ENCODE measurements at regions not wholly inside any gene's neighbourhood (a gene's known extent, or its start where the extent isn't known, plus 50 kb on each side); places are given as distances from the start of the nearest gene placed in this dataset.

DNA sequence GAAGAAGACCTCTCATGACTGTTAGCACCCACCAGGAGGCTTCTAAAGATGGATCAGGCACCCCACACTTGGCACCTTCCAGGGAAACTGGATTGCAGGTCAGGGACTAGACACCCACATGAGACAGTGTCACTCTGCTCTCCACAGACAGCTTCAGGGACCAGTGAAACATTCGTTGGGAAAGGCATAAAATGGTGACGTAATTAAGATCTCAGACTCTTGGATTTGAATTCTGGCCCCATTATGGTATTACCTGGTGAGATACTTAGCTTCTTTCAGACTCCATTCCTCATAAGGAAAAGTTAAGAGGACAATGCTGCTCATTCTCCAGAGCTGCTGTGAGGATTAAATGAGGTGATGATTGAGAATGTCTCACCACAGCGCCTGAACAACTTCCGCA is 261.1 kb downstream of the ARRDC4 start:
- Histone ChIP-seq H4K20me1 (ENCODE audit: insufficient read depth, low read length) (no peaks in the 10 kb centered on the region), H3K9ac (ENCODE audit: low read length) (no peak overlapping the region)

DNA sequence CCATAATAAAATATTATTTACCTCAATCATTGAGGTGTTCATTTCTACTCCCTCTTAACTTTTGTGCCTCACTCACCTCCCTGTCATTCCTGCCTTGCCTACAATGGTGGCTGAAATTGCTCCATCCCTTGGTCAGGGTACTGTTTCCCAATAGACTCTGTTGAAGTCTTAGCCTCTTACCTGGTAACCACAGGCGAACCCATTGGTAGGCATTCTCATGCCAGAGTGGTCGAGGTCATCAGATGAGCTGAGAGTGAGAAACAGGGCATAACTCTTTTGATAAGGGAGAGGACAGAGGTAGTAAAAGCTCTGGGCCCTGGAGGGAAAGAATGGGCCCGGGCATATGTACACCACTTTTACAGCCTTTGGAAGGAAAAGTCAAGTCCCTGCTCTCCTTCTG is 265.6 kb downstream of the ARRDC4 start:
- Histone ChIP-seq H3K36me3 (replicated peaks; ENCODE audit: low read depth, low read length) (no peaks in the 10 kb centered on the region), H3K27me3 (ENCODE audit: low read depth, low read length) (no peaks in the 10 kb centered on the region), H3K9me3 (ENCODE audit: insufficient read depth, low read length) (no peaks in the 10 kb centered on the region), H2AFZ (ENCODE audit: low read depth, low read length) (no peak overlapping the region), H3K4me1 (ENCODE audit: low read length) (no peaks in the 10 kb centered on the region), H3K4me2 (ENCODE audit: low read length) (no peak overlapping the region), H4K20me1 (ENCODE audit: insufficient read depth, low read length) (no peaks in the 10 kb centered on the region), H3K4me3 (ENCODE audit: low read length) (no peak overlapping the region), H3K27ac (ENCODE audit: low read length) (no peak overlapping the region), H3K79me2 (ENCODE audit: low read length) (no peaks in the 10 kb centered on the region), H3K9ac (ENCODE audit: low read length) (no peak overlapping the region)
- TF ChIP-seq, protein P1, sequence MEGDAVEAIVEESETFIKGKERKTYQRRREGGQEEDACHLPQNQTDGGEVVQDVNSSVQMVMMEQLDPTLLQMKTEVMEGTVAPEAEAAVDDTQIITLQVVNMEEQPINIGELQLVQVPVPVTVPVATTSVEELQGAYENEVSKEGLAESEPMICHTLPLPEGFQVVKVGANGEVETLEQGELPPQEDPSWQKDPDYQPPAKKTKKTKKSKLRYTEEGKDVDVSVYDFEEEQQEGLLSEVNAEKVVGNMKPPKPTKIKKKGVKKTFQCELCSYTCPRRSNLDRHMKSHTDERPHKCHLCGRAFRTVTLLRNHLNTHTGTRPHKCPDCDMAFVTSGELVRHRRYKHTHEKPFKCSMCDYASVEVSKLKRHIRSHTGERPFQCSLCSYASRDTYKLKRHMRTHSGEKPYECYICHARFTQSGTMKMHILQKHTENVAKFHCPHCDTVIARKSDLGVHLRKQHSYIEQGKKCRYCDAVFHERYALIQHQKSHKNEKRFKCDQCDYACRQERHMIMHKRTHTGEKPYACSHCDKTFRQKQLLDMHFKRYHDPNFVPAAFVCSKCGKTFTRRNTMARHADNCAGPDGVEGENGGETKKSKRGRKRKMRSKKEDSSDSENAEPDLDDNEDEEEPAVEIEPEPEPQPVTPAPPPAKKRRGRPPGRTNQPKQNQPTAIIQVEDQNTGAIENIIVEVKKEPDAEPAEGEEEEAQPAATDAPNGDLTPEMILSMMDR (IDR thresholded peaks at IDR 0.05; ENCODE audit: low read depth, low read length), result no peak
- TF ChIP-seq EZH2phosphoT487 (IDR thresholded peaks at IDR 0.05; ENCODE audit: low read depth), result no peak

More for the DNA sequence above, 261.1 kb downstream of the ARRDC4 start:
- TF ChIP-seq EZH2phosphoT487 (IDR thresholded peaks at IDR 0.05; ENCODE audit: low read depth), result no peak
- TF ChIP-seq, protein P1 (IDR thresholded peaks at IDR 0.05; ENCODE audit: low read depth, low read length), result no peak
- H3K4me1 ChIP-seq (ENCODE audit: low read length), result no peaks in the 10 kb centered on the region
- no peaks in the 10 kb centered on the region for H3K36me3 ChIP-seq (replicated peaks; ENCODE audit: low read depth, low read length)
- H2AFZ ChIP-seq (ENCODE audit: low read depth, low read length), result no peak overlapping the region
- no peaks in the 10 kb centered on the region for H3K79me2 ChIP-seq (ENCODE audit: low read length)
- no peak overlapping the region for H3K4me3 ChIP-seq (ENCODE audit: low read length)
- H3K9me3 ChIP-seq (ENCODE audit: insufficient read depth, low read length), result no peaks in the 10 kb centered on the region
- no peak overlapping the region for H3K4me2 ChIP-seq (ENCODE audit: low read length)
- no peak overlapping the region for H3K27ac ChIP-seq (ENCODE audit: low read length)
- no peaks in the 10 kb centered on the region for H3K27me3 ChIP-seq (ENCODE audit: low read depth, low read length)

DNA sequence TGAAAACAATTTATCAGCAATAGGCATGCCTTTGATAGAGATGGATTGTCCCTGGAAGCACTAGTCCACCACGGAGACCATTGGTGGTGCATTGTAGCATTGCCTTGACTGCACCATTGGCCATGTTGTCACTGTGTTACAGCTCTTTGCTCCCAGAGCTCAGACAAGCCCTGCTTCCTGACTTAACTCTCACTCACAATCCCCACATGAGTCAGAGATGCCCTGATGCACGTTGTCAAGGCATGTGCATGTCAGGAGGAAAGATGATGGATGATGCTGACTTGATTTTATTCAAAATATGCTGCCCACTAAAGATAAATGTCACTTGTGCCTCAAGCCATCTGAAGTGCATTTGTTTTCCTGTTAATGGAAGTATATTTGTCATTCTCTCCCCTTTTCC is 266.1 kb downstream of the ARRDC4 start:
- no peaks in the 10 kb centered on the region for H3K36me3 ChIP-seq (replicated peaks; ENCODE audit: low read depth, low read length)
- H3K27ac ChIP-seq (ENCODE audit: low read length), result no peak overlapping the region
- H3K9ac ChIP-seq (ENCODE audit: low read length), result no peak overlapping the region
- no peaks in the 10 kb centered on the region for H4K20me1 ChIP-seq (ENCODE audit: insufficient read depth, low read length)
- no peaks in the 10 kb centered on the region for H3K4me1 ChIP-seq (ENCODE audit: low read length)
- no peak overlapping the region for H3K4me2 ChIP-seq (ENCODE audit: low read length)
- H3K27me3 ChIP-seq (ENCODE audit: low read depth, low read length), result no peaks in the 10 kb centered on the region
- H3K4me3 ChIP-seq (ENCODE audit: low read length), result no peak overlapping the region
- TF ChIP-seq, protein P1 (IDR thresholded peaks at IDR 0.05; ENCODE audit: low read depth, low read length), result no peak
- TF ChIP-seq EZH2phosphoT487 (IDR thresholded peaks at IDR 0.05; ENCODE audit: low read depth), result no peak
- H3K9me3 ChIP-seq (ENCODE audit: insufficient read depth, low read length), result no peaks in the 10 kb centered on the region
- H3K79me2 ChIP-seq (ENCODE audit: low read length), result no peaks in the 10 kb centered on the region
- no peak overlapping the region for H2AFZ ChIP-seq (ENCODE audit: low read depth, low read length)

DNA sequence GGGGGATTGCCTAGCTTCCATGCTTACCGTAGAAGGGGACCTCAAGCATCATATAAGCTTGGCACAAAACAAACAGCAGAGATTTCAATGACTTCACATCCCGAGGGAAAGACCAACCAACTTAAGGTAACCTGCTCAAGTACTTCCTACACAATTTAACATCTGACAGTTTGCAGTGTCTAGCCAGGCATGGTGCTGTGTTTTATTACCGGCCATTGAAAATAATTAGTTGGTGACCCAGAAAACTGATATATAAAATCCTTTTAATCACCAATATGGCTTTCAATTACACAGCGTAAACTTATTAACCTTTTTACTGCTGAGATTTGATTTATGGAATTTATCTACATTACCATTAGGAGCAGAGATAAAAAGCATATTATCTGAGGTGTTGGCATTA is 268.3 kb downstream of the ARRDC4 start:
- H3K27ac ChIP-seq (ENCODE audit: low read length), result no peak overlapping the region
- TF ChIP-seq, protein P1 (IDR thresholded peaks at IDR 0.05; ENCODE audit: low read depth, low read length), result no peak
- TF ChIP-seq EZH2phosphoT487 (IDR thresholded peaks at IDR 0.05; ENCODE audit: low read depth), result no peak
- no peak overlapping the region for H3K4me3 ChIP-seq (ENCODE audit: low read length)
- no peak overlapping the region for H3K4me2 ChIP-seq (ENCODE audit: low read length)
- no peaks in the 10 kb centered on the region for H3K36me3 ChIP-seq (replicated peaks; ENCODE audit: low read depth, low read length)
- no peaks in the 10 kb centered on the region for H3K79me2 ChIP-seq (ENCODE audit: low read length)
- H2AFZ ChIP-seq (ENCODE audit: low read depth, low read length), result no peak overlapping the region
- no peaks in the 10 kb centered on the region for H3K27me3 ChIP-seq (ENCODE audit: low read depth, low read length)
- H4K20me1 ChIP-seq (ENCODE audit: insufficient read depth, low read length), result no peaks in the 10 kb centered on the region
- no peaks in the 10 kb centered on the region for H3K9me3 ChIP-seq (ENCODE audit: insufficient read depth, low read length)
- H3K4me1 ChIP-seq (ENCODE audit: low read length), result no peaks in the 10 kb centered on the region
- H3K9ac ChIP-seq (ENCODE audit: low read length), result no peak overlapping the region

All from OCI-LY3 (cell line).